Ovary (tissue), 7 donors: ENCODE measurements at regions not wholly inside any gene's neighbourhood (a gene's known extent, or its start where the extent isn't known, plus 50 kb on each side); places are given as distances from the start of the nearest gene placed in this dataset.

ENCODE experiments used
- DNase-seq, 5 donors: peaks; one replicate each; pipeline ENCODE4 v3.0.0-alpha.2; 2019 to 2020
- H3K27ac ChIP-seq, 2 donors: fragments of 200-600 bp; one replicate each; pipeline versions ENCODE4 v1.5.1 to v1.8.0; 2019 to 2022
- H3K27me3 ChIP-seq: fragments of 200-600 bp; one replicate; pipeline ENCODE4 v1.8.0; 2022
- H3K36me3 ChIP-seq: fragments of 200-600 bp; sonication (generic); one replicate; pipeline ENCODE4 v1.5.1; 2019
- H3K4me1 ChIP-seq: one replicate; pipeline ENCODE4 v1.8.1; 2013; ENCODE audit warnings: mild to moderate bottlenecking, moderate library complexity; ENCODE audit not compliant: insufficient read depth
- H3K4me3 ChIP-seq: fragments of 200-600 bp; sonication (generic); one replicate; pipeline ENCODE4 v1.5.1; 2017
- H3K9me3 ChIP-seq, 2 donors: fragments of 200-600 bp in 1 of 2; sonication (generic) in 1 of 2; one replicate each; pipeline versions ENCODE4 v1.5.1 to v1.8.1; 2013 to 2019; ENCODE audit warnings: mild to moderate bottlenecking in 1 of 2, moderate library complexity in 1 of 2
- CTCF ChIP-seq, 3 donors: fragments of 450-650 bp in 2 of 3; fragments of 200-600 bp in 1 of 3; IDR thresholded peaks; one replicate each; pipeline versions ENCODE4 v1.5.1 to v1.8.0; 2016 to 2022; ENCODE audit warnings: antibody characterized with exemption in 3 of 3, mild to moderate bottlenecking in 1 of 3
- EP300 ChIP-seq: sonication (generic); formaldehyde crosslinking; IDR thresholded peaks from one replicate; pipeline ENCODE4 v1.6.1; 2017; ENCODE audit warnings: antibody characterized with exemption
- POLR2A ChIP-seq: fragments of 450-650 bp; IDR thresholded peaks from one replicate; pipeline ENCODE4 v1.6.1; 2017; ENCODE audit warnings: antibody characterized with exemption, mild to moderate bottlenecking, moderate library complexity
- WGBS, 3 donors: extraction: QIAGEN DNeasy Blood & Tissue Kit in 1 of 3; methylation state at CpG; one replicate each; pipeline versions ENCODE4 v1.1.5 to v1.1.7; 2013 to 2017; 5-methylcytosine and 5-hydroxymethylcytosine counted together
- intact Hi-C, 4 donors: fragments of 100-400 bp; cut with DNase I; formaldehyde crosslinking; loops; one replicate each; pipeline versions ENCODE4 v1.11.0 to v1.15.1; 2022 to 2023
- donor health status: DM: no; HTN: no; CAD: no; lungs with moderate emphysema.
- donor health status: DM: no; HTN: no; CAD: no.
- donor health status: Bipolar disorder and iron deficiency.
- donor health status: DM: no; HTN: no; CAD: no.
- donor health status: DM: yes; HTN: yes; CAD: no.

- Histone ChIP-seq H3K36me3 (no peaks in the 10 kb centered on the region), H3K4me3 (no peak overlapping the region), H3K9me3 (no peaks in the 10 kb centered on the region), H3K27me3 (no peaks in the 10 kb centered on the region), H3K4me1 (no peaks in the 10 kb centered on the region), H3K27ac (no peak overlapping the region)
- TF ChIP-seq POLR2A (no peak), EP300 (no peak), CTCF (IDR thresholded peaks at IDR 0.05) (no peak)
- intact Hi-C loops = no loop called here
- whole genome bisulfite sequencing, 3 donors = 54 to 75% (median 69%) methylated on average over 3 of the region's 3 CpGs
- no peak for DNase-seq
Measured at GRCh38 chr15:87300146-87300545, 956.4 kb downstream of the NTRK3 start.

- no peak overlapping the region for H3K27ac ChIP-seq
- no peak overlapping the region for H3K4me3 ChIP-seq
- intact Hi-C loops = no loop called here
- TF ChIP-seq POLR2A (no peak), CTCF (IDR thresholded peaks at IDR 0.05) (no peak), EP300 (no peak)
- H3K9me3 ChIP-seq = no peaks in the 10 kb centered on the region
- H3K4me1 ChIP-seq = no peaks in the 10 kb centered on the region
- no peaks in the 10 kb centered on the region for H3K36me3 ChIP-seq
- no peaks in the 10 kb centered on the region for H3K27me3 ChIP-seq
- DNase-seq = no peak
Measured at GRCh38 chr15:87294854-87295253, 961.7 kb downstream of the NTRK3 start.

GRCh38 chr15:87293031-87293430 lies 963.5 kb downstream of the NTRK3 start:
- intact Hi-C loops = no loop called here
- no peak for DNase-seq
- H3K27ac ChIP-seq = no peak overlapping the region
- TF ChIP-seq EP300 (no peak), POLR2A (no peak), CTCF (IDR thresholded peaks at IDR 0.05) (no peak)
- no peak overlapping the region for H3K4me3 ChIP-seq
- H3K9me3 ChIP-seq = no peaks in the 10 kb centered on the region
- no peaks in the 10 kb centered on the region for H3K27me3 ChIP-seq
- WGBS, 3 donors = 63 to 94% (median 83%) methylated on average over 2 of the region's 2 CpGs
- H3K36me3 ChIP-seq = no peaks in the 10 kb centered on the region
- H3K4me1 ChIP-seq = no peaks in the 10 kb centered on the region

- H3K27ac ChIP-seq = no peak overlapping the region
- no peaks in the 10 kb centered on the region for H3K36me3 ChIP-seq
- no peaks in the 10 kb centered on the region for H3K4me1 ChIP-seq
- TF ChIP-seq POLR2A (no peak), CTCF (IDR thresholded peaks at IDR 0.05) (no peak), EP300 (no peak)
- no peaks in the 10 kb centered on the region for H3K9me3 ChIP-seq
- WGBS, 3 donors = 44 to 55% (median 52%) methylated on average over 3 of the region's 3 CpGs
- intact Hi-C loops = no loop called here
- H3K4me3 ChIP-seq = no peak overlapping the region
- DNase-seq = no peak
- no peaks in the 10 kb centered on the region for H3K27me3 ChIP-seq
Measured at GRCh38 chr15:87287156-87287555, 969.4 kb downstream of the NTRK3 start.

GRCh38 chr15:87269566-87269965 lies 987.0 kb downstream of the NTRK3 start:
- WGBS, 3 donors = 25 to 54% (median 38%) methylated on average over 1 of the region's 1 CpG
- no peak for TF ChIP-seq EP300
- TF ChIP-seq CTCF (IDR thresholded peaks at IDR 0.05) = no peak
- no peak for TF ChIP-seq POLR2A

More at GRCh38 chr15:87269566-87269965, 987.0 kb downstream of the NTRK3 start:
- intact Hi-C loops = no loop called here
- no peak overlapping the region for H3K27ac ChIP-seq
- H3K4me1 ChIP-seq = no peaks in the 10 kb centered on the region
- H3K4me3 ChIP-seq = no peak overlapping the region
- H3K9me3 ChIP-seq = no peaks in the 10 kb centered on the region
- no peaks in the 10 kb centered on the region for H3K27me3 ChIP-seq
- no peaks in the 10 kb centered on the region for H3K36me3 ChIP-seq
- no peak for DNase-seq
